PC-9 (cell line): ENCODE measurements at regions not wholly inside any gene's neighbourhood (a gene's known extent, or its start where the extent isn't known, plus 50 kb on each side); places are given as distances from the start of the nearest gene placed in this dataset.

Source experiments
- EZH2 ChIP-seq: fragments of 200-600 bp; sonication (generic); IDR thresholded peaks from 2 replicates; pipeline ENCODE4 v1.8.0; 2017; ENCODE audit warnings: antibody characterized with exemption, low read depth
- TF ChIP-seq, protein P1 (sequence below): fragments of 200-600 bp; sonication (generic); conservative IDR thresholded peaks from 2 replicates; pipeline ENCODE4 v1.6.1; 2017; ENCODE audit warnings: mixed run types, antibody characterized with exemption, mild to moderate bottlenecking, moderate library complexity

DNA sequence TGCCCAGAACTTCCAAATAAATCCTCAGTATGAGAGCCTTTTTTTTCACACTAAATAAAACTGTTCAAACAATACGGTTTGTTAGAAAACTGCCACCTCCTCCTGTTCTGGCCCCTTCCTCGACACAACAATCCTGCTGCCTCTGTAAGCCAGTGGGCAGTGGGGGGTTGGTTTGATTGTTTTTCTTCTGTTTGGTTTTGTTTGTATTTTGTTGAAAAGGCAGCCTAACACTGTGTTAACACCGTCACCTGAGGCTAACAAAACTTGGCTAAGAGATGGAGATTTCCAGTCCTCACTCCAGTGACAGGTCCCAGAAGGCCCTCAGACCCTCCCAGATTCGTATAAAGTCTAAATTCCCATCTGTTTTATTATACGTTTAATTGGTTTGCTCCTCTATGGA is 402.1 kb downstream of the ZNF521 start:
- TF ChIP-seq, protein P1, sequence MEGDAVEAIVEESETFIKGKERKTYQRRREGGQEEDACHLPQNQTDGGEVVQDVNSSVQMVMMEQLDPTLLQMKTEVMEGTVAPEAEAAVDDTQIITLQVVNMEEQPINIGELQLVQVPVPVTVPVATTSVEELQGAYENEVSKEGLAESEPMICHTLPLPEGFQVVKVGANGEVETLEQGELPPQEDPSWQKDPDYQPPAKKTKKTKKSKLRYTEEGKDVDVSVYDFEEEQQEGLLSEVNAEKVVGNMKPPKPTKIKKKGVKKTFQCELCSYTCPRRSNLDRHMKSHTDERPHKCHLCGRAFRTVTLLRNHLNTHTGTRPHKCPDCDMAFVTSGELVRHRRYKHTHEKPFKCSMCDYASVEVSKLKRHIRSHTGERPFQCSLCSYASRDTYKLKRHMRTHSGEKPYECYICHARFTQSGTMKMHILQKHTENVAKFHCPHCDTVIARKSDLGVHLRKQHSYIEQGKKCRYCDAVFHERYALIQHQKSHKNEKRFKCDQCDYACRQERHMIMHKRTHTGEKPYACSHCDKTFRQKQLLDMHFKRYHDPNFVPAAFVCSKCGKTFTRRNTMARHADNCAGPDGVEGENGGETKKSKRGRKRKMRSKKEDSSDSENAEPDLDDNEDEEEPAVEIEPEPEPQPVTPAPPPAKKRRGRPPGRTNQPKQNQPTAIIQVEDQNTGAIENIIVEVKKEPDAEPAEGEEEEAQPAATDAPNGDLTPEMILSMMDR, result no peak
- TF ChIP-seq EZH2, result no peak
